Retinal pigment epithelial cell (primary cell): ENCODE measurements at regions not wholly inside any gene's neighbourhood (a gene's known extent, or its start where the extent isn't known, plus 50 kb on each side); places are given as distances from the start of the nearest gene placed in this dataset.

ENCODE experiments used
- DNase-seq: peaks from one replicate; pipeline ENCODE4 v3.0.0-alpha.2; 2010; ENCODE audit warnings: low read depth
- H3K4me3 ChIP-seq: 2 replicates; pipeline ENCODE4 v1.5.1; 2011; ENCODE audit warnings: mild to moderate bottlenecking, low read length, control low read depth, moderate library complexity
- CTCF ChIP-seq: conservative IDR thresholded peaks from 2 replicates; pipeline ENCODE4 v1.5.1; 2011; ENCODE audit warnings: low read depth, low read length, control low read depth, inconsistent platforms

GRCh38 chr2:228410061-228410460 is 228.6 kb upstream of the SPHKAP start:
- DNase-seq: no peak
- TF ChIP-seq CTCF: no peak
- no peak overlapping the region for H3K4me3 ChIP-seq

- no peak for DNase-seq
- H3K4me3 ChIP-seq: no peak overlapping the region
These were observed 228.0 kb upstream of the SPHKAP start for GRCh38 chr2:228409493-228409892.

GRCh38 chr2:228408529-228409227 is 227.2 kb upstream of the SPHKAP start:
- H3K4me3 ChIP-seq: no peak overlapping the region
- no peak for DNase-seq
- TF ChIP-seq CTCF: no peak

More at GRCh38 chr2:228409493-228409892, 228.0 kb upstream of the SPHKAP start:
- no peak for TF ChIP-seq CTCF

- DNase-seq: no peak
- no peak for TF ChIP-seq CTCF
- no peak overlapping the region for H3K4me3 ChIP-seq
These were observed 226.3 kb upstream of the SPHKAP start for GRCh38 chr2:228407821-228408220.

GRCh38 chr2:228401065-228401912 is 219.8 kb upstream of the SPHKAP start:
- no peak for TF ChIP-seq CTCF
- no peak for DNase-seq
- no peak overlapping the region for H3K4me3 ChIP-seq

GRCh38 chr2:228387776-228388175 is 206.3 kb upstream of the SPHKAP start:
- no peak overlapping the region for H3K4me3 ChIP-seq
- DNase-seq: no peak
- no peak for TF ChIP-seq CTCF
